ENCODE measurements at regions not wholly inside any gene's neighbourhood (a gene's known extent, or its start where the extent isn't known, plus 50 kb on each side); places are given as distances from the start of the nearest gene placed in this dataset.

- TF ChIP-seq CTCF (IDR thresholded peaks at IDR 0.05) (no peak), POLR2A (IDR thresholded peaks at IDR 0.05) (no peak), EP300 (IDR thresholded peaks at IDR 0.05) (no peak)
These were observed 878.3 kb downstream of the TDRD15 start for GRCh38 chr2:22002066-22002465.

All from ovary (tissue), 3 donors.